ENCODE measurements at regions not wholly inside any gene's neighbourhood (a gene's known extent, or its start where the extent isn't known, plus 50 kb on each side); places are given as distances from the start of the nearest gene placed in this dataset.

DNA sequence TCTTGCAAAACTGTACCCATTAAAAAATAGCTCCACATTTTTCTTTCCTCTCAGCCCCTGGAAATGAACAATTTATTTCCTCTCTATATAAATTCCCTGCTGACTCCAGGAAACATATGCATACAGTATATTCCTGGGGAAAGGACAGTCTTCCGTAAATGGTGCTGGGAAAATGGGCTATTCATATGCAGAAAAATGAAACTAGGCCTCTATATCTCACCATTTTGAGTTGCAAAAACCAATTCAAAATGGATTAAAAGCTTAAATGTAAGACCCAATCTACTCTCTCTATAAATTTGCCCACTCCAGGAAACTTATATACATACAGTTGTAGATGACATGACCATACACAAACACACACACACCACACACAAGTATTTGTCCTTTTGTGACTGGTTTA, 85.9 kb upstream of the GPR149 start:
- TF ChIP-seq, protein P1, sequence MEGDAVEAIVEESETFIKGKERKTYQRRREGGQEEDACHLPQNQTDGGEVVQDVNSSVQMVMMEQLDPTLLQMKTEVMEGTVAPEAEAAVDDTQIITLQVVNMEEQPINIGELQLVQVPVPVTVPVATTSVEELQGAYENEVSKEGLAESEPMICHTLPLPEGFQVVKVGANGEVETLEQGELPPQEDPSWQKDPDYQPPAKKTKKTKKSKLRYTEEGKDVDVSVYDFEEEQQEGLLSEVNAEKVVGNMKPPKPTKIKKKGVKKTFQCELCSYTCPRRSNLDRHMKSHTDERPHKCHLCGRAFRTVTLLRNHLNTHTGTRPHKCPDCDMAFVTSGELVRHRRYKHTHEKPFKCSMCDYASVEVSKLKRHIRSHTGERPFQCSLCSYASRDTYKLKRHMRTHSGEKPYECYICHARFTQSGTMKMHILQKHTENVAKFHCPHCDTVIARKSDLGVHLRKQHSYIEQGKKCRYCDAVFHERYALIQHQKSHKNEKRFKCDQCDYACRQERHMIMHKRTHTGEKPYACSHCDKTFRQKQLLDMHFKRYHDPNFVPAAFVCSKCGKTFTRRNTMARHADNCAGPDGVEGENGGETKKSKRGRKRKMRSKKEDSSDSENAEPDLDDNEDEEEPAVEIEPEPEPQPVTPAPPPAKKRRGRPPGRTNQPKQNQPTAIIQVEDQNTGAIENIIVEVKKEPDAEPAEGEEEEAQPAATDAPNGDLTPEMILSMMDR (IDR thresholded peaks at IDR 0.05): no peak
- no peak for TF ChIP-seq POLR2A (IDR thresholded peaks at IDR 0.05)

All from lower leg skin (tissue), 3 donors.